DND-41 (cell line): ENCODE measurements at regions not wholly inside any gene's neighbourhood (a gene's known extent, or its start where the extent isn't known, plus 50 kb on each side); places are given as distances from the start of the nearest gene placed in this dataset.

Source experiments
- ATAC-seq: fragments of 200-7000 bp; cut with Tn5 transposase; 3 replicates; pipeline ENCODE4 v1.9.1; 2021; ENCODE audit warnings: low read depth; ENCODE audit not compliant: insufficient read depth
- DNase-seq: peaks from one replicate; pipeline ENCODE4 v3.0.0-alpha.2; 2020
- H2AFZ ChIP-seq: 2 replicates; pipeline ENCODE4 v1.6.0; 2012; ENCODE audit warnings: low read depth, low read length
- H3K27ac ChIP-seq: 2 replicates; pipeline ENCODE4 v1.5.1; 2012; ENCODE audit warnings: low read length, inconsistent platforms
- H3K27me3 ChIP-seq: fragments of 200-600 bp; sonication (generic); 2 replicates; pipeline ENCODE4 v1.6.0; 2012; ENCODE audit warnings: low read length, mild to moderate bottlenecking, inconsistent platforms; ENCODE audit not compliant: insufficient read depth, poor library complexity
- H3K36me3 ChIP-seq: 2 replicates; pipeline ENCODE4 v1.5.1; 2012; ENCODE audit warnings: low read length, inconsistent platforms; ENCODE audit not compliant: insufficient read depth
- H3K4me1 ChIP-seq: 2 replicates; pipeline ENCODE4 v1.5.1; 2012; ENCODE audit warnings: mild to moderate bottlenecking, low read length; ENCODE audit not compliant: insufficient read depth
- H3K4me2 ChIP-seq: 2 replicates; pipeline ENCODE4 v1.6.0; 2012; ENCODE audit warnings: mild to moderate bottlenecking, moderate library complexity, low read length, inconsistent platforms; ENCODE audit not compliant: insufficient read depth
- H3K4me3 ChIP-seq, 2 experiments: fragments of 200-600 bp in 1 of 2; shearing (Covaris generic) in 1 of 2; 2 replicates each; pipeline ENCODE4 v1.5.1; 2012 to 2016; ENCODE audit warnings: inconsistent platforms in 2 of 2, low read length in 2 of 2, mild to moderate bottlenecking in 2 of 2, low read depth in 1 of 2, moderate library complexity in 1 of 2
- H3K79me2 ChIP-seq: 2 replicates; pipeline ENCODE4 v1.6.0; 2012; ENCODE audit warnings: low read length, inconsistent platforms; ENCODE audit not compliant: insufficient read depth
- H3K9ac ChIP-seq: 2 replicates; pipeline ENCODE4 v1.6.0; 2012; ENCODE audit warnings: low read depth, mild to moderate bottlenecking, inconsistent platforms, low read length, moderate library complexity
- H3K9me3 ChIP-seq: 2 replicates; pipeline ENCODE4 v1.5.1; 2012; ENCODE audit warnings: low read length, moderate library complexity, mild to moderate bottlenecking, inconsistent platforms; ENCODE audit not compliant: insufficient read depth, severe bottlenecking
- H4K20me1 ChIP-seq: 2 replicates; pipeline ENCODE4 v1.6.0; 2012; ENCODE audit warnings: low read length; ENCODE audit not compliant: insufficient read depth
- EZH2 ChIP-seq: IDR thresholded peaks from 3 replicates; pipeline ENCODE4 v1.6.1; 2012; ENCODE audit warnings: borderline replicate concordance, low read depth, mild to moderate bottlenecking, moderate library complexity, low read length, inconsistent platforms; ENCODE audit not compliant: severe bottlenecking
- TF ChIP-seq, protein P1 (sequence below): IDR thresholded peaks from 2 replicates; pipeline ENCODE4 v1.5.1; 2012; ENCODE audit warnings: borderline replicate concordance, low read length, moderate library complexity, mild to moderate bottlenecking; ENCODE audit not compliant: poor library complexity, severe bottlenecking; ENCODE audit errors: extremely low read depth

DNA sequence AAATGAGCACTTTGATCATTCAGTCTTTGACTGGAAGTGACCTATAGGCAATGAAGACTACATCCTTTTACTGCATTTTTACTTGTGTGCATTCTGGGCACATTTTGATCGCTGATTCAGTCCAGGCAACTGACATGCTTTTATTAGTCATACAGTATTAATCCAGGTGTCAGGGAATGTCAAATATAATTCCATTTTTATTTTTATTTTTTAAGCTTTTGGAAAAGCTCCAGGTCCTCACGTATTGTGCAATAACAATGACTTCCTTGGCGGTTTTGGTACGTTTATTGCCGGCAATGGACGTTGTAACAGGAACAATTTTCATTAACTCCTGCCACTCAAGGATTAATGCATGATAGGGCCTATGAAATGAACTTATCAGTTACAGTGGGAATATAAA, 302.6 kb upstream of the PTBP2 start:
- no peak overlapping the region for H3K4me3 ChIP-seq
- H3K79me2 ChIP-seq, result no peaks in the 10 kb centered on the region
- H3K9me3 ChIP-seq, result no peaks in the 10 kb centered on the region
- H3K27me3 ChIP-seq, result no peaks in the 10 kb centered on the region
- no peaks in the 10 kb centered on the region for H3K36me3 ChIP-seq
- TF ChIP-seq, protein P1, sequence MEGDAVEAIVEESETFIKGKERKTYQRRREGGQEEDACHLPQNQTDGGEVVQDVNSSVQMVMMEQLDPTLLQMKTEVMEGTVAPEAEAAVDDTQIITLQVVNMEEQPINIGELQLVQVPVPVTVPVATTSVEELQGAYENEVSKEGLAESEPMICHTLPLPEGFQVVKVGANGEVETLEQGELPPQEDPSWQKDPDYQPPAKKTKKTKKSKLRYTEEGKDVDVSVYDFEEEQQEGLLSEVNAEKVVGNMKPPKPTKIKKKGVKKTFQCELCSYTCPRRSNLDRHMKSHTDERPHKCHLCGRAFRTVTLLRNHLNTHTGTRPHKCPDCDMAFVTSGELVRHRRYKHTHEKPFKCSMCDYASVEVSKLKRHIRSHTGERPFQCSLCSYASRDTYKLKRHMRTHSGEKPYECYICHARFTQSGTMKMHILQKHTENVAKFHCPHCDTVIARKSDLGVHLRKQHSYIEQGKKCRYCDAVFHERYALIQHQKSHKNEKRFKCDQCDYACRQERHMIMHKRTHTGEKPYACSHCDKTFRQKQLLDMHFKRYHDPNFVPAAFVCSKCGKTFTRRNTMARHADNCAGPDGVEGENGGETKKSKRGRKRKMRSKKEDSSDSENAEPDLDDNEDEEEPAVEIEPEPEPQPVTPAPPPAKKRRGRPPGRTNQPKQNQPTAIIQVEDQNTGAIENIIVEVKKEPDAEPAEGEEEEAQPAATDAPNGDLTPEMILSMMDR, result no peak
- no peak for TF ChIP-seq EZH2
- no peaks in the 10 kb centered on the region for H3K4me1 ChIP-seq
- no peak overlapping the region for H3K4me2 ChIP-seq
- no peak overlapping the region for H2AFZ ChIP-seq
- H4K20me1 ChIP-seq, result no peaks in the 10 kb centered on the region
- H3K9ac ChIP-seq, result no peak overlapping the region
- DNase-seq (no peak), ATAC-seq (no peak)
- H3K27ac ChIP-seq, result no peak overlapping the region

DNA sequence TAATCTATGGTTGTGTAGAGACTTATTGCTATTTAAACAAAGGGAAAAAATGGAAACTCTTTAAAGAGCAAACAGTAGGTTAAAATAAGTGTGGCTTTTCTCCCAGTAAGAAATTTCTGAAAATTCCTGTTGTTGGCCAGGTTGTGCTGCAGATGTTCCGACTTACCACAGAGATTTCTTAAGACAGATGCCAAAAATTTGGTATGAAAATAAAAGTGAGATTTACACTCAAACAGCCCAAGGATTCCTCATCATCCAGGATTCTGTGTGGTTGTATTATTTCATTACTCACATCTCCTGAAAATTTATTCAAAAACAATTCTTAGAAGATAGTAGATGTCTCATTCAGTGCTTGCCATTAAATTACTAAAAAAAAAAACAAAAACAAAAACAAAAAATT, 296.7 kb upstream of the PTBP2 start:
- Histone ChIP-seq H3K4me2 (no peak overlapping the region), H3K9ac (no peak overlapping the region), H3K4me3 (no peak overlapping the region), H3K36me3 (no peaks in the 10 kb centered on the region), H3K4me1 (no peaks in the 10 kb centered on the region), H3K9me3 (no peaks in the 10 kb centered on the region), H3K27me3 (no peaks in the 10 kb centered on the region), H3K79me2 (no peaks in the 10 kb centered on the region), H3K27ac (no peak overlapping the region), H2AFZ (no peak overlapping the region), H4K20me1 (no peaks in the 10 kb centered on the region)
- DNase-seq (no peak), ATAC-seq (no peak)
- TF ChIP-seq, protein P1, result no peak
- TF ChIP-seq EZH2, result no peak

DNA sequence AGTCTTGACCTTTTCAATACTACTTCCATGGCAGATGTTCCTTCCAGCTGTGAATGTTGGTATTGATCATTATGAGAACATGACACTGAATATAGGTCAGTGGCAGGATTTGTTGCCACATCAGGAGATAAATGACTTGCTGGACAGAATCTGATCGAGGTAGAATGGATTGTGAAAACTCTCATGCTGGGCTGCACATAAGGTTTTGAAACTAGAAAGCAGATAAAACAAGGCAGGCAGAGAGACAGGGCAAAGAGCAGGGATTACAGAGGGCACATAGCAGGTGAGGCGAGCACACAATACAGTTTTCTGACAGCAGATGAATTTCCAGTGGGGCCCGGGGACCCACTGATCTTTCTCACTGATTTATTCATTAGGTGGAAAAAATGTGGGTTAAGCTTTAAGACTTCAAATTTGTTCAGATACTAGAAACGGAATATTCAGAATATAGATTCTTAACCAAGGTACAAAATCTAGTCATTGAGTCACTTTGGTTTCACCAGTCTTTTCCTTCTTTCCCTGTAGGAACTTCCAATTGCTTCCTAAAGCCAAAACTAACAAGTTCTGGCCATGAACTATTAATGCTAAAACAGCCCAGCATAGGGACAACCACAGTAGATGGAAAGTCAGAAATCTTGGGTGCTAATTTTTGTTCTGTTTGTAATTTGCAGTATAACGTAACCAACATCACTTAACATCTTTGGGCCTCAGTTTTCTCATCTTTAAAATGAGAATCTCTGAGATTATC, 296.0 kb upstream of the PTBP2 start:
- H3K27me3 ChIP-seq, result no peaks in the 10 kb centered on the region
- no peaks in the 10 kb centered on the region for H3K4me1 ChIP-seq
- no peaks in the 10 kb centered on the region for H4K20me1 ChIP-seq
- H3K4me2 ChIP-seq, result no peak overlapping the region
- no peaks in the 10 kb centered on the region for H3K36me3 ChIP-seq
- no peaks in the 10 kb centered on the region for H3K79me2 ChIP-seq
- no peak overlapping the region for H3K4me3 ChIP-seq
- no peak overlapping the region for H3K9ac ChIP-seq
- TF ChIP-seq, protein P1, result no peak
- TF ChIP-seq EZH2, result no peak
- H3K9me3 ChIP-seq, result no peaks in the 10 kb centered on the region
- ATAC-seq (no peak), DNase-seq (no peak)
- no peak overlapping the region for H2AFZ ChIP-seq
- no peak overlapping the region for H3K27ac ChIP-seq
